ENCODE measurements at regions not wholly inside any gene's neighbourhood (a gene's known extent, or its start where the extent isn't known, plus 50 kb on each side); places are given as distances from the start of the nearest gene placed in this dataset.
A peak's percentile ranks its signal among the peaks of the same experiment; 100 is the strongest.

DNA sequence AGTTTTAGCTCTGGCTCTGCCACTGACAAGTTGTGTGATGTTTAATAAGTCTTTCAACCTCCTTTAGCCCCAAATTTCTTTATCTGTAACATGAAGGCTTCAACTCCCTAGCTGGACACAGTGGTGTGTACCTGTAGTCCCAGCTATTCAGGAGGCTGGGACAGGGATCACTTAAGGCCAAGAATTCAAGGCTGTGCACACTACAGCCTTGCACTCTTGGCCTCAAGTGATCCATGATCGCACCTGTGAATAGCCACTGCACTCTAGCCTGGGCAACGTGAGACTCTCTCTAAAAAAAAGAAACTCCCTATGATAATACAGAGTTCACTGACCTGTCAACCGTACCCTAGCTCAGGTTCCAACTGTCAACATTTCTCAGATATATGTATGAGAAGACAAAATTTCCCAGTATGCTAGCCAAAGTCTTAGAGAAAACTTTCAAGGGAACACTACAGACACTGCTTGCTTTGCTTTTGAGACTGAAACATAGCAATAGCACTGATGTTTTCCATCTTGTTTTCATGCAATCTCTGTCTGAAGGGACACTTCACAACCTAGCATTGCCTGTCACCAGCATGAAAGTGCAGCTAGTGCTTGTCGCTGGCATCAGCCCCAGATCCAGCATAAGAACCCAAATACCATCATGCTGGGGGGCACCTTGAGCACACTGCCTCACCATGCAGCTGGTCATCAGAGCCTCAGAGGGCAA is 51.6 kb upstream of the PTPN13 start:
- TF ChIP-seq, protein P1, sequence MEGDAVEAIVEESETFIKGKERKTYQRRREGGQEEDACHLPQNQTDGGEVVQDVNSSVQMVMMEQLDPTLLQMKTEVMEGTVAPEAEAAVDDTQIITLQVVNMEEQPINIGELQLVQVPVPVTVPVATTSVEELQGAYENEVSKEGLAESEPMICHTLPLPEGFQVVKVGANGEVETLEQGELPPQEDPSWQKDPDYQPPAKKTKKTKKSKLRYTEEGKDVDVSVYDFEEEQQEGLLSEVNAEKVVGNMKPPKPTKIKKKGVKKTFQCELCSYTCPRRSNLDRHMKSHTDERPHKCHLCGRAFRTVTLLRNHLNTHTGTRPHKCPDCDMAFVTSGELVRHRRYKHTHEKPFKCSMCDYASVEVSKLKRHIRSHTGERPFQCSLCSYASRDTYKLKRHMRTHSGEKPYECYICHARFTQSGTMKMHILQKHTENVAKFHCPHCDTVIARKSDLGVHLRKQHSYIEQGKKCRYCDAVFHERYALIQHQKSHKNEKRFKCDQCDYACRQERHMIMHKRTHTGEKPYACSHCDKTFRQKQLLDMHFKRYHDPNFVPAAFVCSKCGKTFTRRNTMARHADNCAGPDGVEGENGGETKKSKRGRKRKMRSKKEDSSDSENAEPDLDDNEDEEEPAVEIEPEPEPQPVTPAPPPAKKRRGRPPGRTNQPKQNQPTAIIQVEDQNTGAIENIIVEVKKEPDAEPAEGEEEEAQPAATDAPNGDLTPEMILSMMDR (IDR thresholded peaks at IDR 0.05): no peak
- ATAC-seq (peak; percentile 71), DNase-seq (no peak)
- Histone ChIP-seq H3K4me1 (no peaks in the 10 kb centered on the region), H3K9me3 (no peaks in the 10 kb centered on the region), H3K27me3 (peaks cover 0 to 19% of the 10 kb centered on the region in 2 donors), H3K4me3 (no peak overlapping the region), H3K27ac (no peak overlapping the region), H3K36me3 (no peaks in the 10 kb centered on the region)
- intact Hi-C loops (cut with DNase I): no loop called here

DNA sequence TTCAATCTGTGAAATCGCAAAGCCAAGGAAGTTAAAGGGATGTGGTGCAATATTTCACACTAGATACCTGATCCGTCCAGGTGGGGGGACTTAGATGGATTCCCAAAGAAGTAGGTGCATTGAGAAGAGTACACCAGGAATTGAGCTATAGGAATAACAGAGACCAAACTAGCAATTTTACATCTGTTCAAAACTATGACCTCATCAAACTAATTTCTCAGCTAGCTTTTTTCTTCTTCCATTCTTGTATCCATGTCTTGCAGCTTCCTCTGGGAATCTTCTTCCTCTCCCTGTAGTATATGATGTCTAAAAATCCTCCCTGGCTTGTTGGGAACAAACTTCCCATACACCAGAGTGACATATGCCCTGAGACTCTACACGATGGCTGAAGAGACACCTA is 51.0 kb upstream of the PTPN13 start:
- intact Hi-C loops (cut with DNase I): no loop called here
- H3K27me3 ChIP-seq: peaks cover 0 to 19% of the 10 kb centered on the region in 2 donors
- H3K4me3 ChIP-seq: no peak overlapping the region
- H3K27ac ChIP-seq: no peak overlapping the region
- TF ChIP-seq, protein P1 (IDR thresholded peaks at IDR 0.05): no peak
- no peak for DNase-seq
- no peaks in the 10 kb centered on the region for H3K36me3 ChIP-seq
- ATAC-seq: no peak
- H3K4me1 ChIP-seq: no peaks in the 10 kb centered on the region
- no peaks in the 10 kb centered on the region for H3K9me3 ChIP-seq

DNA sequence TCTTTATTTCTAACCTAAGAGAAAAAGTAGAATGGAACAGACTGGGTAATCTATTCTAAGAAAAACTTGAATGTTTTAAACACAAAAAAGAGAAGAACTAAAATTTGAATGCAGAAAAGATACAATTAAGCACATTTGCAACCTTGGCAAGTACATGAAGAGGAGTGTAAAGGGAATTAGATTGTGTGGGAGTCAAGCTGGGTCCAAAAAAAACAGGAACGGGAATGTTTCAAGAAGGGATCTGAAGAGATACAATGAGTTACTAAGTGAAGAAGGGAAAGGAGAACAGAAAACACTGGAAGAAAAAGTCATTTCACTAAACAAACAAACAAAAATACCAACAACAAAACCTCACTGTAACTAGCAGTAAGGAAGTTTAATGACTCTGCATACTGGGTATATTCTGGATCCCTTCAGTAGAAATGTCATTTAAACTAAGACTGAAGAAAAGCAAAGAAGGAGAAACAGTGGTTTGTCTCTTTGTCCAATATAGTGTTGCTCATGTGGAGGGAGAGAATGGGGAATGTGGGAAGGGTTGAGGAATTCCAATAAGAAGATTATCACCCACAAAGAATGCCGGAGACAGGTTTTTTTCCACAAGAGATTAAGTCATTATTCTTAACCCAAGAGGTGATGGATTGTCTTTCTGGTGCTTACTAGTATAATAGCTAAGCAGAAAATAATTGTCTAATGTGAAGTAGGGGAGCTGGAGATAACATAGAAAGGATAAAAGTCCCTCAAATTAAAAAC is 50.4 kb upstream of the PTPN13 start:
- TF ChIP-seq, protein P1 (IDR thresholded peaks at IDR 0.05): no peak
- ATAC-seq (no peak), DNase-seq (no peak)
- Histone ChIP-seq H3K4me3 (no peak overlapping the region), H3K9me3 (no peaks in the 10 kb centered on the region), H3K27ac (no peak overlapping the region), H3K4me1 (no peaks in the 10 kb centered on the region), H3K36me3 (no peaks in the 10 kb centered on the region), H3K27me3 (peaks cover 0 to 19% of the 10 kb centered on the region in 2 donors)
- intact Hi-C loops (cut with DNase I): no loop called here

DNA sequence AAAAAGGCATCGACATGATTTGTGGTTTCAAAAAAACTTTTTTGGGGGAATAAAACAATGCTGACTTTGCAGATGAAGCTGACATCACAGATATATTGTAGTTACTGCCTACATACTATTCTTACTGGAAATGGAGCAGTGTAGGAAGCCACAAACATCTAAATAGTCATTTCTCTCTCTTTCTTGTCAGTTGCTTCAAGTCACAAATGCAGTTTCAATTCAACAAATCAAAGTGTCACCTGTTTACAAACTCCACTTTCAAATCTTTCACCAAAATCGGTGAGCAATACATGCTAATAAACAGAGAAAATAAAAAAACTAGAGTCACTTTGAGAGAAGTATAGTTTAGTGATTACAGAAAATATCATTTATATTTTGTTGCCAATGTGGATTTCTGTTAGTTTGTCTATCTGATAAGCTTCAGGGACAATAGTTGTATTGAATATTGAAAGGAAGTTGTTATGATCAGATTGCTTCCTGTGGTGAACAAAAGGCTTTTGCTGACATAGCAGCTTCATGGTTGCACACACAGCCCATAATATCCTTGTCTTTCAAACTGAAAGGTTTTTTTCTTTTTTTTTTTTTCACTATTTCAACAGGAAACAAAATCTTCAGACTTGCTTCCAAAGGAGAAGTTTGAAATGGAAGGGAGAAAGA is 49.7 kb upstream of the PTPN13 start:
- Histone ChIP-seq H3K4me3 (no peak overlapping the region), H3K9me3 (no peaks in the 10 kb centered on the region), H3K36me3 (no peaks in the 10 kb centered on the region), H3K4me1 (no peaks in the 10 kb centered on the region), H3K27me3 (peaks cover 0 to 19% of the 10 kb centered on the region in 2 donors), H3K27ac (no peak overlapping the region)
- ATAC-seq (no peak), DNase-seq (no peak)
- intact Hi-C loops (cut with DNase I): no loop called here
- TF ChIP-seq, protein P1 (IDR thresholded peaks at IDR 0.05): no peak

Small RNAs in the stretch of these regions (microRNA-seq; reads per million reads assigned to microRNA genes)
- gene MIR4452: 0.17 to 0.55 reads per million in 2 donors
